ENCODE measurements at regions not wholly inside any gene's neighbourhood (a gene's known extent, or its start where the extent isn't known, plus 50 kb on each side); places are given as distances from the start of the nearest gene placed in this dataset.

- no peak for TF ChIP-seq CTCF (optimal IDR thresholded peaks at IDR 0.05 in 1 of 3, IDR thresholded peaks at IDR 0.05 in 1 of 3, conservative IDR thresholded peaks at IDR 0.05 in 1 of 3; ENCODE audit: extremely low read depth in 1 of 3, insufficient read depth in 2 of 3, low read length in 3 of 3)
- H3K9me1 ChIP-seq (ENCODE audit: control insufficient read depth, extremely low read depth, insufficient read depth, low read length), result no peaks in the 10 kb centered on the region
- FAIRE-seq, result no peak
- no peak overlapping the region for H2AFZ ChIP-seq (ENCODE audit: control insufficient read depth, low read length)
- no peak overlapping the region for H3K9ac ChIP-seq (ENCODE audit: control insufficient read depth, extremely low read depth, insufficient read depth, low read length)
- no peak for DNase-seq (ENCODE audit: low read depth, low spot score)
- no peaks in the 10 kb centered on the region for H4K20me1 ChIP-seq (ENCODE audit: control insufficient read depth, extremely low read depth, insufficient read depth, low read length)
- H3K4me1 ChIP-seq (ENCODE audit: control insufficient read depth, extremely low read depth, insufficient read depth, low read length), result no peaks in the 10 kb centered on the region
- no peak overlapping the region for H3K4me2 ChIP-seq (ENCODE audit: control insufficient read depth, extremely low read depth, insufficient read depth, low read depth, low read length)
- no peaks in the 10 kb centered on the region for H3K9me3 ChIP-seq (ENCODE audit: control insufficient read depth, low read depth, low read length)
- H3K4me3 ChIP-seq (ENCODE audit: control insufficient read depth in 2 of 3, extremely low read depth in 1 of 3, insufficient read depth in 2 of 3, low read depth in 1 of 3, low read length in 3 of 3), result no peak overlapping the region
- H3K27ac ChIP-seq (ENCODE audit: control insufficient read depth, insufficient read depth, low read length), result no peak overlapping the region
- dilution Hi-C loops (cut with MboI; ENCODE audit: extremely low pct_ligation_motif_present, low sequenced_read_pairs), result no loop called here
- H3K27me3 ChIP-seq (ENCODE audit: control insufficient read depth, extremely low read depth, insufficient read depth, low read length), result no peaks in the 10 kb centered on the region
- no peaks in the 10 kb centered on the region for H3K36me3 ChIP-seq (ENCODE audit: control insufficient read depth in 2 of 2, extremely low read depth in 1 of 2, insufficient read depth in 2 of 2, low read length in 2 of 2)
- H3K79me2 ChIP-seq (ENCODE audit: control insufficient read depth, insufficient read depth, low read length), result no peaks in the 10 kb centered on the region
Measured at GRCh38 chrX:121114691-121115090, 67.3 kb downstream of the GLUD2 start.

GRCh38 chrX:121120690-121121605, 73.5 kb downstream of the GLUD2 start:
- Histone ChIP-seq H3K79me2 (ENCODE audit: control insufficient read depth, insufficient read depth, low read length) (no peaks in the 10 kb centered on the region), H3K9ac (ENCODE audit: control insufficient read depth, extremely low read depth, insufficient read depth, low read length) (no peak overlapping the region)

More at GRCh38 chrX:121120690-121121605, 73.5 kb downstream of the GLUD2 start:
- H3K9me3 ChIP-seq (ENCODE audit: control insufficient read depth, low read depth, low read length), result no peaks in the 10 kb centered on the region
- FAIRE-seq (no peak), DNase-seq (ENCODE audit: low read depth, low spot score) (no peak)
- no peak overlapping the region for H3K4me2 ChIP-seq (ENCODE audit: control insufficient read depth, extremely low read depth, insufficient read depth, low read depth, low read length)
- dilution Hi-C loops (cut with MboI; ENCODE audit: extremely low pct_ligation_motif_present, low sequenced_read_pairs), result no loop called here
- no peaks in the 10 kb centered on the region for H3K9me1 ChIP-seq (ENCODE audit: control insufficient read depth, extremely low read depth, insufficient read depth, low read length)
- H3K36me3 ChIP-seq (ENCODE audit: control insufficient read depth in 2 of 2, extremely low read depth in 1 of 2, insufficient read depth in 2 of 2, low read length in 2 of 2), result no peaks in the 10 kb centered on the region
- TF ChIP-seq CTCF (optimal IDR thresholded peaks at IDR 0.05 in 1 of 3, IDR thresholded peaks at IDR 0.05 in 1 of 3, conservative IDR thresholded peaks at IDR 0.05 in 1 of 3; ENCODE audit: extremely low read depth in 1 of 3, insufficient read depth in 2 of 3, low read length in 3 of 3) (no peak), EZH2 (IDR thresholded peaks at IDR 0.05; ENCODE audit: low read length) (no peak)
- H3K4me1 ChIP-seq (ENCODE audit: control insufficient read depth, extremely low read depth, insufficient read depth, low read length), result no peaks in the 10 kb centered on the region
- H3K4me3 ChIP-seq (ENCODE audit: control insufficient read depth in 2 of 3, extremely low read depth in 1 of 3, insufficient read depth in 2 of 3, low read depth in 1 of 3, low read length in 3 of 3), result no peak overlapping the region
- no peak overlapping the region for H3K27ac ChIP-seq (ENCODE audit: control insufficient read depth, insufficient read depth, low read length)
- H2AFZ ChIP-seq (ENCODE audit: control insufficient read depth, low read length), result no peak overlapping the region
- no peaks in the 10 kb centered on the region for H3K27me3 ChIP-seq (ENCODE audit: control insufficient read depth, extremely low read depth, insufficient read depth, low read length)
- H4K20me1 ChIP-seq (ENCODE audit: control insufficient read depth, extremely low read depth, insufficient read depth, low read length), result no peaks in the 10 kb centered on the region

Data from keratinocyte (primary cell).